Choroid plexus epithelial cell (primary cell): ENCODE measurements at regions not wholly inside any gene's neighbourhood (a gene's known extent, or its start where the extent isn't known, plus 50 kb on each side); places are given as distances from the start of the nearest gene placed in this dataset.
A peak's percentile ranks its signal among the peaks of the same experiment; 100 is the strongest.

Source experiments
- DNase-seq: peaks from one replicate; pipeline ENCODE4 v3.0.0-alpha.2; 2010; ENCODE audit warnings: low read depth
- H3K4me3 ChIP-seq: 2 replicates; pipeline ENCODE4 v1.5.1; 2011; ENCODE audit warnings: low read depth, mild to moderate bottlenecking, control low read depth, low read length, moderate library complexity
- TF ChIP-seq, protein P1 (sequence below): conservative IDR thresholded peaks from 2 replicates; pipeline ENCODE4 v1.5.1; 2011; ENCODE audit warnings: low read depth, mild to moderate bottlenecking, control low read depth, inconsistent platforms, low read length, moderate library complexity

DNA sequence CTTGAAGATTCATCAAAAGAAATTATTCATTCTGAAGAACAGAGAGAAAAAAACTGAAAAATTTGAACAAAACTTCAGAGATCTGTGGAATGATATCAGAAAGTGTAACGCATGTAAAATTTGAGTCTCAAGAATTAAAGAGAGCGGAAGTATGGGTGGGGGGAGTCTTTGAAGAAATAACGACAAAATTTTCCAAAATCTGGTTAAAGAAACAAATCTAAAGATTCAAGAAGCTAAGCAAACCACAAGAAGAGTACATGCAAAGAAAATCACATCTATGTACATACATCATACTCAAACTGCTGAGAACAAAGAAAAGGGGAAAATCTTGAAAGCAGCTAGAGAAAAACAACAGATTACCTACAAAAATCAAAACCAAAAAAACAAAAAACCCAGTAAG, 149.4 kb upstream of the TBCA start:
- TF ChIP-seq, protein P1, sequence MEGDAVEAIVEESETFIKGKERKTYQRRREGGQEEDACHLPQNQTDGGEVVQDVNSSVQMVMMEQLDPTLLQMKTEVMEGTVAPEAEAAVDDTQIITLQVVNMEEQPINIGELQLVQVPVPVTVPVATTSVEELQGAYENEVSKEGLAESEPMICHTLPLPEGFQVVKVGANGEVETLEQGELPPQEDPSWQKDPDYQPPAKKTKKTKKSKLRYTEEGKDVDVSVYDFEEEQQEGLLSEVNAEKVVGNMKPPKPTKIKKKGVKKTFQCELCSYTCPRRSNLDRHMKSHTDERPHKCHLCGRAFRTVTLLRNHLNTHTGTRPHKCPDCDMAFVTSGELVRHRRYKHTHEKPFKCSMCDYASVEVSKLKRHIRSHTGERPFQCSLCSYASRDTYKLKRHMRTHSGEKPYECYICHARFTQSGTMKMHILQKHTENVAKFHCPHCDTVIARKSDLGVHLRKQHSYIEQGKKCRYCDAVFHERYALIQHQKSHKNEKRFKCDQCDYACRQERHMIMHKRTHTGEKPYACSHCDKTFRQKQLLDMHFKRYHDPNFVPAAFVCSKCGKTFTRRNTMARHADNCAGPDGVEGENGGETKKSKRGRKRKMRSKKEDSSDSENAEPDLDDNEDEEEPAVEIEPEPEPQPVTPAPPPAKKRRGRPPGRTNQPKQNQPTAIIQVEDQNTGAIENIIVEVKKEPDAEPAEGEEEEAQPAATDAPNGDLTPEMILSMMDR, result no peak
- DNase-seq, result no peak

DNA sequence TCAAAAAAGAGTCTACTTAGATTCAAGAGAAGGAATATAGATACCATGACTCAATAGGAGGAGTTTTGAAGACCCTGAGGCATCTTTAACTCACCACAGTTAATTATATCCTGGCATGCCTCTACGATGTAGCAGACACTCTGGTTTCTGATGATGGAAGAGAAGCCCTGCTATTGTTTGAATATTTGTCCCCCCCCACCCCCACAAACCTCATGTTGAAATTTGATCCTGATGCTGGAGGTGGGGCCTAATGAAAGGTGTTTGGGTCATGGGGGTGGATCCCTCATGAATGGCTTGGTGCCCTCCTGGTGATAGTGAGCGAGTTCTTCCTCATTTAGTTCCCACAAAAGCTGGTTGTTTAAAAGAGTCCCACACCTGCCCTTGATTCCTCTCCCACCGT, 147.9 kb upstream of the TBCA start:
- no peak overlapping the region for H3K4me3 ChIP-seq
- TF ChIP-seq, protein P1, result no peak
- DNase-seq, result no peak

More for the DNA sequence above, 149.4 kb upstream of the TBCA start:
- H3K4me3 ChIP-seq, result no peak overlapping the region

DNA sequence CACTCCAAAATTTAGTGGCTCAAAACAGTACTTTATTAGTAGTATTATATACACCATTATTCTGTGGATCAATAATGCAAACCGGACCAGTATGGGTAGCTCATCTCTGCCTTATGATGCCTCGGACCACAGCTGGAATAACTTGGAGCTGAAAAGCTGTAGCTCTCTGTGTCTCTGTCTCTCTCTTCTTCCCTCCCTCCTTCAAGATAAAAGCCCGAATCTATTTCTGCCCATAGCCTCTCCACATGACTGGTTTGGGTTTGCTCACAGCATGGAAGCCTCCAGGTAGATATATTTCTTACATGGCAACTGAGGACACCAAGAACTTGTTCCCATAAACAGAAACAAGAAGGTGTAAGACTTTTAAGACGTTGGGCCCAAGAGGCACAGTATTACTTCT, 147.5 kb upstream of the TBCA start:
- TF ChIP-seq, protein P1, result no peak
- DNase-seq, result no peak
- H3K4me3 ChIP-seq, result no peak overlapping the region

DNA sequence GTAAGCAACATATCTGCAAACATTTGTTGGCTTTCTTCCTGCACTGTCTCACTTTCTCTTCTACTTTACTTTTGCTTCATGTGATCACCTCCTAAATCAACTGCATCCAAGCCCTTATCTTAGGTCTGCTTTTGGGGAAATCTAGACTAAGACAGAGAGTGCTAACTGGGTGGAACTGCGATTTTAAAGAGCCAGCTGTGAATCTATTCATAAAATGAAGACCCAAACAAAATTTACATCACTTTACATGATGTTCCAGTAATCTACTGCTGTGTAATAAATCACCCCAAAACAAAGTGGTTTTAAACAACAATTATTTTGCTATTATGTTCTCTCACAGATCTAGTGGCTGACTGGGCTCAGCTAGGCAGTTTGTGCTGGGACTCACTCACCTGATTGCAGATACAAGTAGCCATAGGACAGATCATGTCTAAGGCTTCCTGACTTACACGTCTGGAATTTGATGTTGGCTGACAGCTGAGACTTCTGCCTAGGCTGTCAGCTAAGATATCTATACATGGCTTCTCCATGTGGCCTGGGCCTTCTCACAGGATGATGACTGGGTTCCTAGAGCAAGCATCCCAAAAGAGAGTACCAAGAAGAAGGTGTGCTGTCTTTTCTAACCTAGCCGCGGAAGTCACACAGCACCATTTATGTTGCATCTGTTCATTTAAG, 145.1 kb upstream of the TBCA start:
- no peak overlapping the region for H3K4me3 ChIP-seq
- TF ChIP-seq, protein P1, result no peak
- DNase-seq, result no peak

DNA sequence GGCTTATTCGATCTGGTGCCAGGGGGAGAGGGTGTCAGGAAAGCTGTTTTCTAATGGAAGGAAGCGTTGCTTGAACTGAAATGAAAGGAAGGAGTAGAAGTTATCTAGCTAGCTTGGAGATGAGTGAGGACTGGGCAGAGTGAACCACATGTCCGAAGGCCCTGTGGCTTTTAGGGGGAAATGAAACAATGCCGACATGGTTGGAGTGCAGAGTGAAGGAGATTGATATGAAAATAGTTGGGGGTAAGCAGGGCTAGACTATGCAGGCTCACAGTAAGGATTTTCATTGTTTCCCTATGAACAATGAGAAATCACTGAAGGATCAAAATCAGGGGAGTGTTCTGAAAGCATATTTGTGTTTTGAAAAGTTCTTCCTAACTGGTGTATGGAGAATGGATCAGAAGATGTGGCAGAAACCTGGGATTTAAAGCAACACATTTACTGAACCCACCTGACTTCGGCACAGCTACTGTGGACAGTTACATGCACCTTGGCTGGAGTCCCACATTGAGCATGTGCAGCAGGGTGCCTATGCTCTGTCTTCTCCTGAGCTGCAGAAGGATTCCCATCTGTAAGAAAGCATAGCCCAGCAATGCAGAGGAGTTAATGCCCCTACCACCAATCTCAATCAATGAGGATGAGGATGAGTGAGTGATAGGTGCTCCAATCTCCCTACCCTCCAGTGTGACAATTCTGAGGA, 144.4 kb upstream of the TBCA start:
- TF ChIP-seq, protein P1, result no peak
- DNase-seq, result peak; percentile 16
- no peak overlapping the region for H3K4me3 ChIP-seq

DNA sequence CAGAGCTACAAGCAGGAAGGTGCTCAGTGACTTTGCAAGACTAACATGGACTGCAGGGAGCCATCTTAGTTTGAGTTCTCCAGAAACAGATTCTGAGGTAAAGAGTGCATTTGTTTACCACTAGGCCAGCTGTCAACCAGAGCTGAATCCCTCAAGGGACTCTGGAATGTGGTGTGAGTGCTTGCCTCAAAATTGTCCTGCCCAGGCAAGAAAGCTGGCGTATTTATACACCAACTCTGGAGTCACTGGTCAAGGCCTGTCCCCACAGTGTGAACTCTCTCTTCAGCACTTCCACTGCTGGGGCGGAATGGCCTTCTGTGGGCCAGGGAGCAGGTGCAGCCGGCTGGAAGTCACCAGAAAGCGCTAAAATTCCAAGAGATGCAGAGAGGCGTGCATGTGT, 139.2 kb upstream of the TBCA start:
- DNase-seq, result no peak
- H3K4me3 ChIP-seq, result no peak overlapping the region
- TF ChIP-seq, protein P1, result no peak

DNA sequence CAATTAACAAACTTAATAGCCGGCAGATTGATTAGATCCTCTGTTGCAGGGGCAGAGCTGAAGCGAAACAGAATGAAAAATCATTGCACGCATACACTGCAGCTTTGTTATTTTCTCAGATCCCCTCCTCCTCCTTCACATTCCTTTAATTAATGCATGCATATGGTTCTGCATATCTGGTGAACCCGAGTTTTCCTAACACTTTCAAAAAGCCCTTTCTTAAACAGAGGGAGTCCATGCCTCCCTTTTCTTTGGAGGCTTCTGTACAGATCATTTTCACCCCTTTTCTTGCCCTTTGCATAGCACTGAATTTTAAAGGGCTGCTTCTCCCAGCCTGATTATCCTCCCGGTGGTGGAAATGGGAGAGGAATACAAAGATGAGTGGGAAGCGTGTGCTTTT, 136.6 kb upstream of the TBCA start:
- H3K4me3 ChIP-seq, result no peak overlapping the region
- no peak for DNase-seq
- TF ChIP-seq, protein P1, result no peak
